DND-41 (cell line): ENCODE measurements at regions not wholly inside any gene's neighbourhood (a gene's known extent, or its start where the extent isn't known, plus 50 kb on each side); places are given as distances from the start of the nearest gene placed in this dataset.

Experiments used
- ATAC-seq: fragments of 200-7000 bp; cut with Tn5 transposase; 3 replicates; pipeline ENCODE4 v1.9.1; 2021; ENCODE audit warnings: low read depth; ENCODE audit not compliant: insufficient read depth
- DNase-seq: peaks from one replicate; pipeline ENCODE4 v3.0.0-alpha.2; 2020
- H2AFZ ChIP-seq: 2 replicates; pipeline ENCODE4 v1.6.0; 2012; ENCODE audit warnings: low read depth, low read length
- H3K27ac ChIP-seq: 2 replicates; pipeline ENCODE4 v1.5.1; 2012; ENCODE audit warnings: low read length, inconsistent platforms
- H3K27me3 ChIP-seq: fragments of 200-600 bp; sonication (generic); 2 replicates; pipeline ENCODE4 v1.6.0; 2012; ENCODE audit warnings: low read length, mild to moderate bottlenecking, inconsistent platforms; ENCODE audit not compliant: insufficient read depth, poor library complexity
- H3K36me3 ChIP-seq: 2 replicates; pipeline ENCODE4 v1.5.1; 2012; ENCODE audit warnings: low read length, inconsistent platforms; ENCODE audit not compliant: insufficient read depth
- H3K4me1 ChIP-seq: 2 replicates; pipeline ENCODE4 v1.5.1; 2012; ENCODE audit warnings: mild to moderate bottlenecking, low read length; ENCODE audit not compliant: insufficient read depth
- H3K4me2 ChIP-seq: 2 replicates; pipeline ENCODE4 v1.6.0; 2012; ENCODE audit warnings: mild to moderate bottlenecking, moderate library complexity, low read length, inconsistent platforms; ENCODE audit not compliant: insufficient read depth
- H3K4me3 ChIP-seq, 2 experiments: fragments of 200-600 bp in 1 of 2; shearing (Covaris generic) in 1 of 2; 2 replicates each; pipeline ENCODE4 v1.5.1; 2012 to 2016; ENCODE audit warnings: inconsistent platforms in 2 of 2, low read length in 2 of 2, mild to moderate bottlenecking in 2 of 2, low read depth in 1 of 2, moderate library complexity in 1 of 2
- H3K79me2 ChIP-seq: 2 replicates; pipeline ENCODE4 v1.6.0; 2012; ENCODE audit warnings: low read length, inconsistent platforms; ENCODE audit not compliant: insufficient read depth
- H3K9ac ChIP-seq: 2 replicates; pipeline ENCODE4 v1.6.0; 2012; ENCODE audit warnings: low read depth, mild to moderate bottlenecking, inconsistent platforms, low read length, moderate library complexity
- H3K9me3 ChIP-seq: 2 replicates; pipeline ENCODE4 v1.5.1; 2012; ENCODE audit warnings: low read length, moderate library complexity, mild to moderate bottlenecking, inconsistent platforms; ENCODE audit not compliant: insufficient read depth, severe bottlenecking
- H4K20me1 ChIP-seq: 2 replicates; pipeline ENCODE4 v1.6.0; 2012; ENCODE audit warnings: low read length; ENCODE audit not compliant: insufficient read depth
- CTCF ChIP-seq: IDR thresholded peaks from 2 replicates; pipeline ENCODE4 v1.5.1; 2012; ENCODE audit warnings: borderline replicate concordance, low read length, moderate library complexity, mild to moderate bottlenecking; ENCODE audit not compliant: poor library complexity, severe bottlenecking; ENCODE audit errors: extremely low read depth
- EZH2 ChIP-seq: IDR thresholded peaks from 3 replicates; pipeline ENCODE4 v1.6.1; 2012; ENCODE audit warnings: borderline replicate concordance, low read depth, mild to moderate bottlenecking, moderate library complexity, low read length, inconsistent platforms; ENCODE audit not compliant: severe bottlenecking

DNA sequence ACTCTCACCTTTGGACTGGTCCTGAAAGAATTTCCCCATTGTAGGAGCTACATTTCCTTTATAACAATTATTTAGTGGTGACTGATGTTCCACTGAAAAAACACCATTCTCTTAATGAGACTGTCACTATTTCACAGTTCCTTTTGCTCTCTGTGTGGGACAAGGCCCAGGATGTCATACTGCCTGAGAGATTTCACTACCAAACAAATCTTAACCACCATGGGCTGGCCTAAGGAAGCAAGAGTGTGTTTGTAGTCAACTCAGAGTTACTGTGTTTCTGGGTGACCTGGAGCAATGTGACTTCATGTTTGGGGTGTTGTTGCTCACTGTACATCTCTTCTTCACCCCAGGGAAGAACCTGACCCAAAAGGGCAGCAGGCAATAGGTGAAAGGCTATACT lies 50.1 kb upstream of the ZNF608 start:
- H3K9ac ChIP-seq = no peak overlapping the region
- no peaks in the 10 kb centered on the region for H4K20me1 ChIP-seq
- no peak for DNase-seq
- no peaks in the 10 kb centered on the region for H3K27me3 ChIP-seq
- H3K36me3 ChIP-seq = no peaks in the 10 kb centered on the region
- peaks cover 18% of the 10 kb centered on the region for H3K4me1 ChIP-seq
- H3K27ac ChIP-seq = no peak overlapping the region
- H3K9me3 ChIP-seq = no peaks in the 10 kb centered on the region
- no peaks in the 10 kb centered on the region for H3K79me2 ChIP-seq
- TF ChIP-seq CTCF (no peak), EZH2 (no peak)
- 0 out of 3 replicates have a peak, but pooled peaks have one; percentile 39 for ATAC-seq
- H3K4me3 ChIP-seq = no peak overlapping the region
- no peak overlapping the region for H3K4me2 ChIP-seq
- H2AFZ ChIP-seq = no peak overlapping the region

DNA sequence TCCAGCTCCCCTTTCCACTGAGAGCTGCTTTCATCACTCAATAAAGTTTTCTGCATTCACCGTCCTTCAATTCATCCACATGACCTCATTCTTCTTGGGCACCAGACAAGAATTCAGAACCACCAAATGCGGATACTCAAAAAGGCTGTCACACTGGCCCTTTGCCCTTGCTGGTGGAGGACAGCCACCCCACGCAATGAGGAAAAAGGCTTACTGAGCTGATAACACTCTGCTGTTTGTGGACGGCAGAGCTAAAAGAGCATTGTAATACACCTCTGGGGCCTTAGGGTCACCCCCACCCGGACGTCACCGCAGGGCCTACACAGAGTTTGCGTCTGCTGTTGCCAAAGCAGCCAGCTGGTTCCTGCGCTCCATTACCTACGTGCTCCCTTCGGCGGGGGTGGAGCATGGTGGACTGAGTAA lies 51.2 kb upstream of the ZNF608 start:
- H3K4me3 ChIP-seq = no peak overlapping the region
- no peaks in the 10 kb centered on the region for H3K79me2 ChIP-seq
- H3K9ac ChIP-seq = no peak overlapping the region
- TF ChIP-seq EZH2 (no peak), CTCF (no peak)
- no peak overlapping the region for H2AFZ ChIP-seq
- no peaks in the 10 kb centered on the region for H4K20me1 ChIP-seq
- H3K36me3 ChIP-seq = no peaks in the 10 kb centered on the region
- H3K4me2 ChIP-seq = no peak overlapping the region
- H3K27me3 ChIP-seq = no peaks in the 10 kb centered on the region
- no peaks in the 10 kb centered on the region for H3K9me3 ChIP-seq
- DNase-seq (no peak), ATAC-seq (no peak)
- peaks cover 18% of the 10 kb centered on the region for H3K4me1 ChIP-seq
- H3K27ac ChIP-seq = no peak overlapping the region

- Histone ChIP-seq H3K4me1 (peaks cover 18% of the 10 kb centered on the region), H2AFZ (no peak overlapping the region), H3K27ac (no peak overlapping the region), H3K9me3 (no peaks in the 10 kb centered on the region), H3K79me2 (no peaks in the 10 kb centered on the region), H3K4me2 (no peak overlapping the region), H3K27me3 (no peaks in the 10 kb centered on the region), H3K4me3 (no peak overlapping the region), H3K9ac (no peak overlapping the region), H4K20me1 (no peaks in the 10 kb centered on the region), H3K36me3 (no peaks in the 10 kb centered on the region)
- TF ChIP-seq CTCF (no peak), EZH2 (no peak)
- no peak for DNase-seq
- ATAC-seq = no peak
These were observed 52.5 kb upstream of the ZNF608 start for GRCh38 chr5:124798890-124799289.

DNA sequence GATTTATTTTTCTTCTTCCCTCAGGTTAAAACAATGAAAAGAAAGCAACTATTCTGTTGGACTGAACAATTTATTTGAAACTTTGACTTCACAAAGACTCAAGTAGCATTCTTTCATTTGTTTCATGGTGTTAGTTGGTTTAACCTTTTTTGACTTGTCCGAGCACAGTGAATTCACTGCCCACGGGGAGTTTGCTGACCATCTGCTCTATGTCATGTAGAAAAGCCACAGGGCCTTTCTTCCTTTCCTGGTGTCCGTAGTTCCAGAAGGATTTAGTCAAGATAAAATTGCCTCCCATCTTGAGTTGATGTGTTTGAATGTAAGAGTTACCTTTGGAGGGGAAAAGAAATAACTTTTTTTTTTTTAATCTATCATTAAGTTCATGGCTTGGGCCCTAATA lies 55.1 kb upstream of the ZNF608 start:
- no peak overlapping the region for H2AFZ ChIP-seq
- no peaks in the 10 kb centered on the region for H3K27me3 ChIP-seq
- no peaks in the 10 kb centered on the region for H3K9me3 ChIP-seq
- H3K4me3 ChIP-seq = no peak overlapping the region
- no peaks in the 10 kb centered on the region for H4K20me1 ChIP-seq
- no peaks in the 10 kb centered on the region for H3K79me2 ChIP-seq
- H3K4me2 ChIP-seq = no peak overlapping the region
- ATAC-seq (no peak), DNase-seq (no peak)
- TF ChIP-seq CTCF (no peak), EZH2 (no peak)
- no peaks in the 10 kb centered on the region for H3K36me3 ChIP-seq
- peaks cover 4% of the 10 kb centered on the region for H3K4me1 ChIP-seq
- no peak overlapping the region for H3K9ac ChIP-seq
- no peak overlapping the region for H3K27ac ChIP-seq
